Body of pancreas (tissue), 4 donors: ENCODE measurements at regions not wholly inside any gene's neighbourhood (a gene's known extent, or its start where the extent isn't known, plus 50 kb on each side); places are given as distances from the start of the nearest gene placed in this dataset.

Experiments used
- POLR2A ChIP-seq, 3 donors: fragments of 450-650 bp; IDR thresholded peaks; one replicate each; pipeline ENCODE4 v1.6.1; 2016; ENCODE audit warnings: antibody characterized with exemption in 3 of 3, mild to moderate bottlenecking in 2 of 3
- TF ChIP-seq, protein P1 (sequence below), 7 experiments: fragments of 450-650 bp in 4 of 7; fragments of 200-600 bp in 3 of 7; sonication (generic) in 3 of 7; IDR thresholded peaks; one replicate each; pipeline ENCODE4 v1.5.1; 2016 to 2019; ENCODE audit warnings: antibody characterized with exemption in 7 of 7

DNA sequence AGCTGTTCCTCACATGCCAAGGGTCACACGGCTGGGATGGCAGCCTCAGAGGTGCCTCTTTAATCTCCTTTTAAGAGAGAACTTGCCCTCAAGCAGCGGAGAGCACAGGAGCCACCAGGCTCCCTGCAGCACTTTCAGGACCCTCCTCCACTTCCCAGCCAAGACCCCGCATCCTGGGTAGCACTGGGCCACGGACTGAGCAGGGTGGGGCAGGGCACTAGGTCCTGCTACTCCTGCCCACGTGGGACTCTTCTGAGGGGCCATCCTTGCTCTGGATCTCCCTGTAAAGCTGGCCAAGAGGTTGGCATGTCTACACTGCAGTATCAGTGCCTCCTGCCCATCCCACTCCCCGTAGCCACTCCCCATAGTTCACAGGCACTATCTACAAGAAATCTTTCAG lies 175.3 kb upstream of the GLI2 start:
- TF ChIP-seq, protein P1, sequence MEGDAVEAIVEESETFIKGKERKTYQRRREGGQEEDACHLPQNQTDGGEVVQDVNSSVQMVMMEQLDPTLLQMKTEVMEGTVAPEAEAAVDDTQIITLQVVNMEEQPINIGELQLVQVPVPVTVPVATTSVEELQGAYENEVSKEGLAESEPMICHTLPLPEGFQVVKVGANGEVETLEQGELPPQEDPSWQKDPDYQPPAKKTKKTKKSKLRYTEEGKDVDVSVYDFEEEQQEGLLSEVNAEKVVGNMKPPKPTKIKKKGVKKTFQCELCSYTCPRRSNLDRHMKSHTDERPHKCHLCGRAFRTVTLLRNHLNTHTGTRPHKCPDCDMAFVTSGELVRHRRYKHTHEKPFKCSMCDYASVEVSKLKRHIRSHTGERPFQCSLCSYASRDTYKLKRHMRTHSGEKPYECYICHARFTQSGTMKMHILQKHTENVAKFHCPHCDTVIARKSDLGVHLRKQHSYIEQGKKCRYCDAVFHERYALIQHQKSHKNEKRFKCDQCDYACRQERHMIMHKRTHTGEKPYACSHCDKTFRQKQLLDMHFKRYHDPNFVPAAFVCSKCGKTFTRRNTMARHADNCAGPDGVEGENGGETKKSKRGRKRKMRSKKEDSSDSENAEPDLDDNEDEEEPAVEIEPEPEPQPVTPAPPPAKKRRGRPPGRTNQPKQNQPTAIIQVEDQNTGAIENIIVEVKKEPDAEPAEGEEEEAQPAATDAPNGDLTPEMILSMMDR (IDR thresholded peaks at IDR 0.05), result no peak
- no peak for TF ChIP-seq POLR2A (IDR thresholded peaks at IDR 0.05)
